Gastrocnemius medialis (tissue), 4 donors: ENCODE measurements at regions not wholly inside any gene's neighbourhood (a gene's known extent, or its start where the extent isn't known, plus 50 kb on each side); places are given as distances from the start of the nearest gene placed in this dataset.

Experiments used
- POLR2A ChIP-seq, 2 donors: fragments of 450-650 bp; IDR thresholded peaks; one replicate each; pipeline ENCODE4 v1.6.1; 2017; ENCODE audit warnings: antibody characterized with exemption in 2 of 2, mild to moderate bottlenecking in 2 of 2, moderate library complexity in 2 of 2
- TF ChIP-seq, protein P1 (sequence below), 5 experiments: fragments of 450-650 bp in 3 of 5; fragments of 200-600 bp in 2 of 5; sonication (generic) in 2 of 5; IDR thresholded peaks in 4 of 5; conservative IDR thresholded peaks in 1 of 5; 1 replicate in 4 of 5; 2 replicates in 1 of 5; pipeline ENCODE4 v1.5.1; 2016 to 2019; ENCODE audit warnings: antibody characterized with exemption in 5 of 5, mild to moderate bottlenecking in 3 of 5, moderate library complexity in 3 of 5

DNA sequence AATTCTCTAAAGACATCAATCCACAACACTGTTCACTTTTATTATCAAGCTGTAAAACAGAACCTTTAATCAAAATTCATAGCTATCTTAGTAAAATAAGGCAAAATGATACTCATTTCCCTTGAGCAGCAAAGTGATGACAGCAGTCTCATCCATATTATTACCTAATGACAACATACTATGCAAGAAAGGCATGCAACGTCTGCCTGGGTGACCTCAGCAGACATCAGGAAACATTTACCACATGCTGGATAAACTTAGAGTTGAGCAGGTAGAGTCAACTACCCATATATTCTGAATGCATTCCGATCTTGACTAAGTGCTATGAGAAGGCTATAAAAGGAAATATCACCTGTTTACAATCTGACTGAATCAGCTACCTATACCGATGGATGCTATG, 145.1 kb downstream of the SIPA1L2 start:
- TF ChIP-seq, protein P1, sequence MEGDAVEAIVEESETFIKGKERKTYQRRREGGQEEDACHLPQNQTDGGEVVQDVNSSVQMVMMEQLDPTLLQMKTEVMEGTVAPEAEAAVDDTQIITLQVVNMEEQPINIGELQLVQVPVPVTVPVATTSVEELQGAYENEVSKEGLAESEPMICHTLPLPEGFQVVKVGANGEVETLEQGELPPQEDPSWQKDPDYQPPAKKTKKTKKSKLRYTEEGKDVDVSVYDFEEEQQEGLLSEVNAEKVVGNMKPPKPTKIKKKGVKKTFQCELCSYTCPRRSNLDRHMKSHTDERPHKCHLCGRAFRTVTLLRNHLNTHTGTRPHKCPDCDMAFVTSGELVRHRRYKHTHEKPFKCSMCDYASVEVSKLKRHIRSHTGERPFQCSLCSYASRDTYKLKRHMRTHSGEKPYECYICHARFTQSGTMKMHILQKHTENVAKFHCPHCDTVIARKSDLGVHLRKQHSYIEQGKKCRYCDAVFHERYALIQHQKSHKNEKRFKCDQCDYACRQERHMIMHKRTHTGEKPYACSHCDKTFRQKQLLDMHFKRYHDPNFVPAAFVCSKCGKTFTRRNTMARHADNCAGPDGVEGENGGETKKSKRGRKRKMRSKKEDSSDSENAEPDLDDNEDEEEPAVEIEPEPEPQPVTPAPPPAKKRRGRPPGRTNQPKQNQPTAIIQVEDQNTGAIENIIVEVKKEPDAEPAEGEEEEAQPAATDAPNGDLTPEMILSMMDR (IDR thresholded peaks at IDR 0.05 in 4 of 5, conservative IDR thresholded peaks at IDR 0.05 in 1 of 5) = no peak
- no peak for TF ChIP-seq POLR2A (IDR thresholded peaks at IDR 0.05)
